MM.1S (cell line): ENCODE measurements at regions not wholly inside any gene's neighbourhood (a gene's known extent, or its start where the extent isn't known, plus 50 kb on each side); places are given as distances from the start of the nearest gene placed in this dataset.

ENCODE experiments used
- CTCF ChIP-seq: fragments of 300-600 bp; sonication (generic); IDR thresholded peaks from 2 replicates; pipeline ENCODE4 v1.5.1; 2016; ENCODE audit warnings: antibody characterized with exemption, low read length, mixed read lengths
- EZH2phosphoT487 ChIP-seq: fragments of 300-600 bp; sonication (generic); IDR thresholded peaks from 2 replicates; pipeline ENCODE4 v1.6.1; 2018; ENCODE audit warnings: antibody characterized with exemption, low read length

- TF ChIP-seq CTCF (no peak), EZH2phosphoT487 (no peak)
These were observed 134.6 kb downstream of the ARSF start for GRCh38 chrX:3175659-3176438.
